ENCODE measurements at regions not wholly inside any gene's neighbourhood (a gene's known extent, or its start where the extent isn't known, plus 50 kb on each side); places are given as distances from the start of the nearest gene placed in this dataset.

GRCh38 chr9:97794666-97795065 lies 58.4 kb upstream of the FOXE1 start:
- intact Hi-C loops (cut with micrococcal nuclease), result no loop called here
- Histone ChIP-seq H3K9ac (ENCODE audit: insufficient read depth in 1 of 2, low read depth in 2 of 2, low read length in 2 of 2) (no peak overlapping the region), H3K4me3 (no peak overlapping the region), H4K20me1 (replicated peaks; ENCODE audit: control insufficient read depth, insufficient read depth, low read length) (no peaks in the 10 kb centered on the region), H3K79me2 (ENCODE audit: control insufficient read depth, insufficient read depth, low read length) (no peaks in the 10 kb centered on the region), H3K27me3 (ENCODE audit: control insufficient read depth in 2 of 2, insufficient read depth in 2 of 2, low read length in 2 of 2) (peaks cover 5 to 11% of the 10 kb centered on the region in 2 experiments; a peak in 4 of 5 replicates), H3K9me1 (ENCODE audit: control insufficient read depth, insufficient read depth, low read length) (no peaks in the 10 kb centered on the region), H3K36me3 (ENCODE audit: control insufficient read depth, insufficient read depth, low read length) (no peaks in the 10 kb centered on the region), H3K9me3 (replicated peaks; ENCODE audit: control insufficient read depth, insufficient read depth, low read depth, low read length) (no peaks in the 10 kb centered on the region), H3K4me2 (ENCODE audit: insufficient read depth, low read length) (no peak overlapping the region), H3K27ac (ENCODE audit: extremely low read depth, low read depth, low read length) (no peak overlapping the region), H2AFZ (ENCODE audit: low read depth, low read length) (no peak overlapping the region), H3K4me1 (replicated peaks in 1 of 2; ENCODE audit: control insufficient read depth in 2 of 2, insufficient read depth in 2 of 2, low read length in 2 of 2) (peaks cover 0 to 9% of the 10 kb centered on the region in 2 experiments; a peak in 2 of 5 replicates)
- CTCF ChIA-PET (ENCODE audit: low intra/inter-chr PET ratio), result no interaction called here
- DNase-seq (ENCODE audit: extremely low read depth in 1 of 4, low spot score in 3 of 4), result no peak
- POLR2A ChIA-PET, result no interaction called here
- no peak for ATAC-seq
- FAIRE-seq, result no peak
- TF ChIP-seq PML (IDR thresholded peaks at IDR 0.05; ENCODE audit: low read length) (no peak), CBX3 (IDR thresholded peaks at IDR 0.05; ENCODE audit: borderline replicate concordance in 1 of 2, low read length in 2 of 2) (no peak), CHD1 (IDR thresholded peaks at IDR 0.05; ENCODE audit: low read length) (no peak), FOXA3 (CRISPR knock-in tag; conservative IDR thresholded peaks at IDR 0.05 in 1 of 2, IDR thresholded peaks at IDR 0.05 in 1 of 2) (no peak), ZNF785 (CRISPR knock-in tag; IDR thresholded peaks at IDR 0.05) (no peak), TAF1 (IDR thresholded peaks at IDR 0.05; ENCODE audit: control insufficient read depth, extremely low read depth, insufficient read depth, low read length, severe bottlenecking) (no peak), IRF9 (tag; IDR thresholded peaks at IDR 0.05) (no peak), MNT (conservative IDR thresholded peaks at IDR 0.05) (no peak), TCF7 (IDR thresholded peaks at IDR 0.05; ENCODE audit: borderline replicate concordance) (no peak), FOXP1 (CRISPR knock-in tag; IDR thresholded peaks at IDR 0.05) (no peak), RHOXF2B (CRISPR knock-in tag; conservative IDR thresholded peaks at IDR 0.05) (no peak), PREB (CRISPR knock-in tag; IDR thresholded peaks at IDR 0.05) (no peak), CEBPB (tag; IDR thresholded peaks at IDR 0.05) (no peak), TSC22D4 (tag; IDR thresholded peaks at IDR 0.05) (no peak)
- TF ChIP-seq, protein P1, sequence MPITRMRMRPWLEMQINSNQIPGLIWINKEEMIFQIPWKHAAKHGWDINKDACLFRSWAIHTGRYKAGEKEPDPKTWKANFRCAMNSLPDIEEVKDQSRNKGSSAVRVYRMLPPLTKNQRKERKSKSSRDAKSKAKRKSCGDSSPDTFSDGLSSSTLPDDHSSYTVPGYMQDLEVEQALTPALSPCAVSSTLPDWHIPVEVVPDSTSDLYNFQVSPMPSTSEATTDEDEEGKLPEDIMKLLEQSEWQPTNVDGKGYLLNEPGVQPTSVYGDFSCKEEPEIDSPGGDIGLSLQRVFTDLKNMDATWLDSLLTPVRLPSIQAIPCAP (CRISPR knock-in tag; IDR thresholded peaks at IDR 0.05; ENCODE audit: borderline replicate concordance), result no peak
- TF ChIP-seq, protein P2, sequence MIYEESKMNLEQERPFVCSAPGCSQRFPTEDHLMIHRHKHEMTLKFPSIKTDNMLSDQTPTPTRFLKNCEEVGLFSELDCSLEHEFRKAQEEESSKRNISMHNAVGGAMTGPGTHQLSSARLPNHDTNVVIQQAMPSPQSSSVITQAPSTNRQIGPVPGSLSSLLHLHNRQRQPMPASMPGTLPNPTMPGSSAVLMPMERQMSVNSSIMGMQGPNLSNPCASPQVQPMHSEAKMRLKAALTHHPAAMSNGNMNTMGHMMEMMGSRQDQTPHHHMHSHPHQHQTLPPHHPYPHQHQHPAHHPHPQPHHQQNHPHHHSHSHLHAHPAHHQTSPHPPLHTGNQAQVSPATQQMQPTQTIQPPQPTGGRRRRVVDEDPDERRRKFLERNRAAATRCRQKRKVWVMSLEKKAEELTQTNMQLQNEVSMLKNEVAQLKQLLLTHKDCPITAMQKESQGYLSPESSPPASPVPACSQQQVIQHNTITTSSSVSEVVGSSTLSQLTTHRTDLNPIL (CRISPR knock-in tag; IDR thresholded peaks at IDR 0.05), result no peak
- WGBS (ENCODE audit: insufficient coverage, low coverage, missing lambda C conversion rate), result 0% methylated on average over 1 of the region's 1 CpG
- in situ Hi-C loops (cut with MboI), result no loop called here
- BruUV-seq (replicated peaks), result no TSS peak
